Nephron progenitor cell (in vitro differentiated cells): ENCODE measurements at regions not wholly inside any gene's neighbourhood (a gene's known extent, or its start where the extent isn't known, plus 50 kb on each side); places are given as distances from the start of the nearest gene placed in this dataset.

Source experiments
- DNase-seq: peaks from one replicate; pipeline ENCODE4 v3.0.0; 2021
- H3K27ac Mint-ChIP-seq: 2 replicates; pipeline ENCODE4 v1.8.0; 2021; ENCODE audit warnings: mild to moderate bottlenecking, moderate library complexity, mixed read lengths
- H3K27me3 Mint-ChIP-seq: 2 replicates; pipeline ENCODE4 v1.8.0; 2021; ENCODE audit warnings: mild to moderate bottlenecking, low read depth, mixed read lengths; ENCODE audit not compliant: poor library complexity
- H3K36me3 Mint-ChIP-seq: 2 replicates; pipeline ENCODE4 v1.8.0; 2021; ENCODE audit warnings: low read depth, mixed read lengths
- H3K4me1 Mint-ChIP-seq: 2 replicates; pipeline ENCODE4 v1.8.0; 2021; ENCODE audit warnings: mixed read lengths
- H3K4me3 Mint-ChIP-seq: 2 replicates; pipeline ENCODE4 v1.8.0; 2021; ENCODE audit warnings: mild to moderate bottlenecking, moderate library complexity, mixed read lengths
- H3K9me3 Mint-ChIP-seq: 2 replicates; pipeline ENCODE4 v1.8.0; 2021; ENCODE audit warnings: mild to moderate bottlenecking, moderate library complexity, mixed read lengths
- TF ChIP-seq, protein P1 (sequence below): fragments of 200-600 bp; sonication (generic); IDR thresholded peaks from 2 replicates; pipeline ENCODE4 v1.5.0; 2021; ENCODE audit warnings: antibody characterized with exemption

DNA sequence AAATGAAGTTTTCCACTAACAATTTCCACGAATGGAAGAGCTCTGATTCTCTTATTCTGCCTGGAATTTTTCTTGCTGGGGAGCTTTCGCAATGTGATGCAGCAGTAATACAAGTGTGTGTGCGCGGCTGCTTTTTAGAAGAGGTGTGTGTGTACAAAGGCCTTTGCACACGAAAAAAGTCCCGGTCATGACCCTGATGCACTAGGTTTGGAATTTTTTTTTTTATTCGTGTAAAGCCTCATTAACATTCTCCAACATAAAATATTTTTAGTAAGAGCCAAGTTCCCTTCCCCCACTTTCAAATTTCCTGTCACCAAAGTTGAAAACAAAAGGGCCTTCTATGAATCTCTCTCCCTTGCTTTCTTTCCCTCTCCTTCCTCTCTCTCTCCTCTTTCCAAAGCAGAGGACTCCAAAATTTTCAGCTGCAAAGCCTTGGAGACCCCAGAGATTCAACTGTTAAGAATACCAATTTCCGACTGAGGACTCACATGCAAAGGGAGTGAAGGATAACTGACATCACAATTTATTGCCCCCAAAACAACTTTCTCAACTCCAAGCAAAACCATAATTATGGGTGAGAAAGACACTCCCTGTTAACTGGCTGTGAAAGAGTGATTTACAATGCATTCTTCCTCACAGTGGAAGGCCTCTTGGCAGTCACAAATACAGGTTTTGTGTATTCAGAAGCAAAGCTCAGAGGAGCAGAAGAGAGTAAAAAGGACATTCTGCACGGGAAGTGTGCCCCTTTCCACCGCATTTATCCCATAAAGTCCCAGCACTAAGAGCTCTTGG, 421.2 kb upstream of the JARID2 start:
- Mint-ChIP-seq H3K4me3 (peak overlapping the region; percentile 24), H3K4me1 (peaks cover 73% of the 10 kb centered on the region), H3K27ac (peak overlapping the region; percentile 60), H3K9me3 (peaks cover 6% of the 10 kb centered on the region), H3K36me3 (no peaks in the 10 kb centered on the region), H3K27me3 (no peaks in the 10 kb centered on the region)
- TF ChIP-seq, protein P1, sequence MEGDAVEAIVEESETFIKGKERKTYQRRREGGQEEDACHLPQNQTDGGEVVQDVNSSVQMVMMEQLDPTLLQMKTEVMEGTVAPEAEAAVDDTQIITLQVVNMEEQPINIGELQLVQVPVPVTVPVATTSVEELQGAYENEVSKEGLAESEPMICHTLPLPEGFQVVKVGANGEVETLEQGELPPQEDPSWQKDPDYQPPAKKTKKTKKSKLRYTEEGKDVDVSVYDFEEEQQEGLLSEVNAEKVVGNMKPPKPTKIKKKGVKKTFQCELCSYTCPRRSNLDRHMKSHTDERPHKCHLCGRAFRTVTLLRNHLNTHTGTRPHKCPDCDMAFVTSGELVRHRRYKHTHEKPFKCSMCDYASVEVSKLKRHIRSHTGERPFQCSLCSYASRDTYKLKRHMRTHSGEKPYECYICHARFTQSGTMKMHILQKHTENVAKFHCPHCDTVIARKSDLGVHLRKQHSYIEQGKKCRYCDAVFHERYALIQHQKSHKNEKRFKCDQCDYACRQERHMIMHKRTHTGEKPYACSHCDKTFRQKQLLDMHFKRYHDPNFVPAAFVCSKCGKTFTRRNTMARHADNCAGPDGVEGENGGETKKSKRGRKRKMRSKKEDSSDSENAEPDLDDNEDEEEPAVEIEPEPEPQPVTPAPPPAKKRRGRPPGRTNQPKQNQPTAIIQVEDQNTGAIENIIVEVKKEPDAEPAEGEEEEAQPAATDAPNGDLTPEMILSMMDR = no peak
- DNase-seq = no peak

- H3K27ac Mint-ChIP-seq = no peak overlapping the region
- peaks cover 89% of the 10 kb centered on the region for H3K4me1 Mint-ChIP-seq
- H3K4me3 Mint-ChIP-seq = no peak overlapping the region
- DNase-seq = no peak
- TF ChIP-seq, protein P1 = no peak
- peaks cover 18% of the 10 kb centered on the region for H3K9me3 Mint-ChIP-seq
- H3K27me3 Mint-ChIP-seq = no peaks in the 10 kb centered on the region
- H3K36me3 Mint-ChIP-seq = peaks cover 8% of the 10 kb centered on the region
Observed at GRCh38 chr6:14826456-14826855, 419.4 kb upstream of the JARID2 start.

DNA sequence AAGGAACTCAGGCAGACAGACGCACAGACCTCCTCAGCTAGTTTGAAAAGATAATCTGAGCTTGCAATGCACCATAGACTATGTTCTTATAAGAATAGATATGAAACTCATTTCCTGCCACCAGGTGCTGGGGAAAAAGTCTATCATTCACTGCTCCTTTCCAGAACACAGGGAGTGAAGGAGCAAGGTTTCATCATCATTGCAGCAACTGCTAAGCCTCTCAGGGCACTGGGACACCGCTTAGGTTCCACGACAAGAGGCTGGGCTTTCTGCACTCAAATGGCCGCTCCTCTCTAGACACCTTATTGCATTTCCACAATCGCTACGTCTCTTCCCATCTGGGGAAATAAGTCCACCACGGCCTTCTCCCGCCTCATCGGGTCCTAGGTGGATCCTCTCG, 418.5 kb upstream of the JARID2 start:
- Mint-ChIP-seq H3K9me3 (peaks cover 14% of the 10 kb centered on the region), H3K4me3 (peak overlapping the region; percentile 14), H3K27me3 (peaks cover 4% of the 10 kb centered on the region), H3K36me3 (peaks cover 8% of the 10 kb centered on the region), H3K27ac (peak overlapping the region; percentile 88), H3K4me1 (peaks cover 94% of the 10 kb centered on the region)
- no peak for DNase-seq
- TF ChIP-seq, protein P1 = no peak

GRCh38 chr6:14828201-14828611, 417.7 kb upstream of the JARID2 start:
- peaks cover 5% of the 10 kb centered on the region for H3K27me3 Mint-ChIP-seq
- peaks cover 94% of the 10 kb centered on the region for H3K4me1 Mint-ChIP-seq

DNA sequence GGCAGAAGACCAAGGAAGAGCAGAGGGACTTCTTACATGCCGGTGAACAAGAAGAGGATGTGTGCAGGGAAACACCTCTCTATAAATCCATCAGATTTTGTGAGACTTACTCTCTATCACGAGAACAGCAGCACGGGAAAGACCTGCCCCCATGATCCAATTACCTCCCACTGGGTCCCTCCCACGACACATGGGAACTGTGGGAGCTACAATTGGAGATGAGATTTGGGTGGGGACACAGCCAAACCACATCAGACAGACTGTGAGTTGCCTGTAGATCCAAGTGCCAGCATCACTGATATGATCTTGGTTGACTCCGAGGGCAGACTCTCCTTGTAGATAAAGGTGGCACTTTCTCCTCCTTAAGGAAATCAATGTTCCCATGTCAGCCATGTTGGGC, 414.8 kb upstream of the JARID2 start:
- TF ChIP-seq, protein P1 = no peak
- Mint-ChIP-seq H3K4me1 (peaks cover 72% of the 10 kb centered on the region), H3K36me3 (peaks cover 8% of the 10 kb centered on the region), H3K4me3 (peak overlapping the region; percentile 31), H3K9me3 (peaks cover 14% of the 10 kb centered on the region), H3K27me3 (peaks cover 10% of the 10 kb centered on the region), H3K27ac (peak overlapping the region; percentile 86)
- no peak for DNase-seq

More at GRCh38 chr6:14828201-14828611, 417.7 kb upstream of the JARID2 start:
- Mint-ChIP-seq H3K27ac (no peak overlapping the region), H3K36me3 (peaks cover 8% of the 10 kb centered on the region), H3K4me3 (peak overlapping the region; percentile 33), H3K9me3 (peaks cover 14% of the 10 kb centered on the region)
- DNase-seq = no peak
- TF ChIP-seq, protein P1 = no peak

DNA sequence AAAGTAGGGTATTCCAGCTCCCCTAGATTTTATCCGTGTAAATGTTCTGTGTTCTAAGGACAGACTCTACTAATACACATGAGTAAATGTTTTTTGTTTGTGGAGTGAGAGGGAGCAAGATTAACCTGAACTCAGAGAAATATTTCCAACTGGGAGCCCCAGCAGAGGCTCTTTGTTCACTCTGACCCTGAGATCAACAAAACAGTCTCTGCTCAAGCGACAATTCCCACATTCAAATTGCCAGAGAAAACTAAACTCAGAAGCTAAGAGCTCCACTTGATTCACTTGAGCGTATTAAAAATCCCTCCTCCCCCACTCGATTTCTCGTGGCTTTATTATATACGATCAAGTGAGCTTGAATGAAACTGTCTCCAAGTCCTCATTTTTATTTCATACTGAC, 413.9 kb upstream of the JARID2 start:
- Mint-ChIP-seq H3K27ac (peak overlapping the region; percentile 26), H3K4me1 (peaks cover 72% of the 10 kb centered on the region), H3K27me3 (peaks cover 18% of the 10 kb centered on the region), H3K36me3 (peaks cover 8% of the 10 kb centered on the region), H3K4me3 (no peak overlapping the region), H3K9me3 (peaks cover 14% of the 10 kb centered on the region)
- DNase-seq = no peak
- TF ChIP-seq, protein P1 = no peak
